ENCODE measurements at regions not wholly inside any gene's neighbourhood (a gene's known extent, or its start where the extent isn't known, plus 50 kb on each side); places are given as distances from the start of the nearest gene placed in this dataset.

GRCh38 chr3:70755526-70755925 is 443.1 kb upstream of the MDFIC2 start:
- ChIA-PET CTCF (no interaction called here), POLR2A (no interaction called here)
- no peak for DNase-seq (ENCODE audit: extremely low spot score)
- TF ChIP-seq CTCF (IDR thresholded peaks at IDR 0.05; ENCODE audit: control extremely low read depth, extremely low read depth, low read depth, missing control alignments), result no peak

- DNase-seq (ENCODE audit: extremely low spot score), result no peak
- ChIA-PET POLR2A (no interaction called here), CTCF (no interaction called here)
- TF ChIP-seq CTCF (IDR thresholded peaks at IDR 0.05; ENCODE audit: control extremely low read depth, extremely low read depth, low read depth, missing control alignments), result no peak
Observed at GRCh38 chr3:70754314-70754713, 441.9 kb upstream of the MDFIC2 start.

GRCh38 chr3:70753572-70753971 is 441.1 kb upstream of the MDFIC2 start:
- no peak for DNase-seq (ENCODE audit: extremely low spot score)
- ChIA-PET CTCF (no interaction called here), POLR2A (no interaction called here)
- no peak for TF ChIP-seq CTCF (IDR thresholded peaks at IDR 0.05; ENCODE audit: control extremely low read depth, extremely low read depth, low read depth, missing control alignments)

- POLR2A ChIA-PET, result no interaction called here
- no peak for DNase-seq (ENCODE audit: extremely low spot score)
- CTCF ChIA-PET, result no interaction called here
- TF ChIP-seq CTCF (IDR thresholded peaks at IDR 0.05; ENCODE audit: control extremely low read depth, extremely low read depth, low read depth, missing control alignments), result no peak
Observed at GRCh38 chr3:70752051-70752450, 439.6 kb upstream of the MDFIC2 start.

- CTCF ChIA-PET, result interaction anchor here (1.4 kb wide), 1 partner anchor 10 kb away, joined by 3 read pairs; no protein-coding TSS in a partner anchor
Observed at GRCh38 chr3:70749122-70749521, 436.7 kb upstream of the MDFIC2 start.

GRCh38 chr3:70748593-70748992 is 436.2 kb upstream of the MDFIC2 start:
- no peak for DNase-seq (ENCODE audit: extremely low spot score)
- POLR2A ChIA-PET, result no interaction called here
- CTCF ChIA-PET, result interaction anchor here (1.4 kb wide), 1 partner anchor 10 kb away, joined by 3 read pairs; no protein-coding TSS in a partner anchor
- no peak for TF ChIP-seq CTCF (IDR thresholded peaks at IDR 0.05; ENCODE audit: control extremely low read depth, extremely low read depth, low read depth, missing control alignments)

More at GRCh38 chr3:70749122-70749521, 436.7 kb upstream of the MDFIC2 start:
- TF ChIP-seq CTCF (IDR thresholded peaks at IDR 0.05; ENCODE audit: control extremely low read depth, extremely low read depth, low read depth, missing control alignments), result no peak
- DNase-seq (ENCODE audit: extremely low spot score), result no peak
- POLR2A ChIA-PET, result no interaction called here

- no peak for TF ChIP-seq CTCF (IDR thresholded peaks at IDR 0.05; ENCODE audit: control extremely low read depth, extremely low read depth, low read depth, missing control alignments)
- no peak for DNase-seq (ENCODE audit: extremely low spot score)
- POLR2A ChIA-PET, result no interaction called here
- CTCF ChIA-PET, result interaction anchor here (1.4 kb wide), 1 partner anchor 9 kb away, joined by 3 read pairs; no protein-coding TSS in a partner anchor
Observed at GRCh38 chr3:70747847-70748246, 435.4 kb upstream of the MDFIC2 start.
